ENCODE measurements at regions not wholly inside any gene's neighbourhood (a gene's known extent, or its start where the extent isn't known, plus 50 kb on each side); places are given as distances from the start of the nearest gene placed in this dataset.

DNA sequence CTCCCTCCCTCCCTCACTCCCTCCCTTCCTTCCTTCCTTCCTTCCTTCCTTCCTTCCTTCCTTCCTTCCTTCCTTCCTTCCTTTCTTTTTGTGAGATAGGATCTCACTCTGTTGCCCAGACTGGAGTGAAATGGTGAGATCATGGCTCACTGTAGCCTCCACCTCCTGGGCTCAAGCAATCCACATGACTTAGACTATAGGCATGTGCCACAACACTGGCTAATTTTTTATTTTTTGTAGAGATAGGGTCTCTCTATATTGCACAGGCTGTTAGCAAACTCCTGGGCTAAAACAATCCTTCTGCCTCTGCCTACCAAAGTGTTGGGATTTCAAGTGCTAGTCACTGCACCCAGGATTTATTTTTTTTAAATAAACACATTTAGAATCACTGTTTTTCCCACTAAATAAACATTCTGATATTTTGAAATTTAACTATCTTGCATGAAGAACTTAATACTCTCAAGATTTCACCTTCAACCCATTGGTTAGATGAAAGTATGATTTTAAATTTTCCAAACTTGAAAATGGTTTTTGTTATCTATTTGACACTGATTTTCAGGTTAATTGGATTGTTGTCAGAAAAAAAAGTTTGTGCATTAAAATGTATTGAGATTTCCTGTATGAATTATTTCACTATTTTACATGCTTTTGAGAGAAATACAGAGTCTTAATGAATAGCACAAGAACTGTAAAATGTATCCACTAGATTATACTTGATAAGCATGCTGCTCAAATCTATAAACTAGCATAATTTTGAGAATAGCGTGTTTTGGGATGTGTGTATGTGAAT is 745.1 kb downstream of the TSN start:
- ChIA-PET POLR2A (no interaction called here), CTCF (interaction anchor here (2.0 kb wide), 1 partner anchor 50 kb away, joined by 4 read pairs; no protein-coding TSS in a partner anchor)
- DNase-seq (ENCODE audit: extremely low spot score): no peak

DNA sequence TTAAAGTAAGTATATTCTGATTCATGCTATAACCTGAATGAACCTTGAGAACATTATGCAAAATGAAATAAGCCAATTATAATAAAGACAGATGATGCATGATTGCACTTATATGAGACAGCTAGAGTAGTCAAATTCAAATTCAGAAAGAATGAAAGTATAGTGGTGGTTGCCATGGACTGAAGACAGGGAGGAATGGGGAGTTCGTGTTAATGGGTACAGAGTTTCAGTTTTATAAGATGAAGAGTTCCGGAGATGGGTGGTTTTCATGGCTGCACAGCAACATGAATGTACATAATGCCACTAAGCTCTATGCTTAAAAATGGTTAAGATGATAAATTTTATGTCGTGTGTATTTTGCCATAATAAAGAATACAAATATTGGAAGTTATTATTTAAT is 751.2 kb downstream of the TSN start:
- TF ChIP-seq, protein P1, sequence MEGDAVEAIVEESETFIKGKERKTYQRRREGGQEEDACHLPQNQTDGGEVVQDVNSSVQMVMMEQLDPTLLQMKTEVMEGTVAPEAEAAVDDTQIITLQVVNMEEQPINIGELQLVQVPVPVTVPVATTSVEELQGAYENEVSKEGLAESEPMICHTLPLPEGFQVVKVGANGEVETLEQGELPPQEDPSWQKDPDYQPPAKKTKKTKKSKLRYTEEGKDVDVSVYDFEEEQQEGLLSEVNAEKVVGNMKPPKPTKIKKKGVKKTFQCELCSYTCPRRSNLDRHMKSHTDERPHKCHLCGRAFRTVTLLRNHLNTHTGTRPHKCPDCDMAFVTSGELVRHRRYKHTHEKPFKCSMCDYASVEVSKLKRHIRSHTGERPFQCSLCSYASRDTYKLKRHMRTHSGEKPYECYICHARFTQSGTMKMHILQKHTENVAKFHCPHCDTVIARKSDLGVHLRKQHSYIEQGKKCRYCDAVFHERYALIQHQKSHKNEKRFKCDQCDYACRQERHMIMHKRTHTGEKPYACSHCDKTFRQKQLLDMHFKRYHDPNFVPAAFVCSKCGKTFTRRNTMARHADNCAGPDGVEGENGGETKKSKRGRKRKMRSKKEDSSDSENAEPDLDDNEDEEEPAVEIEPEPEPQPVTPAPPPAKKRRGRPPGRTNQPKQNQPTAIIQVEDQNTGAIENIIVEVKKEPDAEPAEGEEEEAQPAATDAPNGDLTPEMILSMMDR (IDR thresholded peaks at IDR 0.05; ENCODE audit: control extremely low read depth, extremely low read depth, low read depth, missing control alignments): no peak
- DNase-seq (ENCODE audit: extremely low spot score): no peak
- ChIA-PET CTCF (no interaction called here), POLR2A (no interaction called here)

More for the DNA sequence above, 745.1 kb downstream of the TSN start:
- TF ChIP-seq, protein P1 (IDR thresholded peaks at IDR 0.05; ENCODE audit: control extremely low read depth, extremely low read depth, low read depth, missing control alignments): no peak

DNA sequence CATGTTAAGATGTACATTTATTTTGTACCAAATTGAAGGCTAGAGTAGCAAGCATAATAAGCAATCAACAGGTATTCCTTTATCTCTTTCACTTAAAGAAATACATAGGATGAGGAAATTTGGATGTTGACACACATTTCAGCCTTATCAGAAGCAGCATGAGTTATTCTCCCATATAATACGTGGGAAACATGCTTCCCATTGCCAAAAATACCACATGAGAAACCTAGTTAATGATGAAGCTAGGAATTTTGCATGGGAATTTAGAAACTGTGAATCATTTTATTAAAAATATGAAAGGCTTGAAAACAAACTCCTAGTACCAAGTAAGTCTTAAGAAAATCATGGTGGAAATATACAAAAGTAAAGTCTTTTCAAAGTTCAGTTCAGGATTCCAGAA is 751.8 kb downstream of the TSN start:
- ChIA-PET CTCF (interaction anchor here (1.1 to 1.5 kb wide), 3 partner anchors 10 to 20 kb away, joined by 3 to 6 read pairs (median 3); no protein-coding TSS in a partner anchor), POLR2A (no interaction called here)
- no peak for DNase-seq (ENCODE audit: extremely low spot score)
- TF ChIP-seq, protein P1 (IDR thresholded peaks at IDR 0.05; ENCODE audit: control extremely low read depth, extremely low read depth, low read depth, missing control alignments): no peak

DNA sequence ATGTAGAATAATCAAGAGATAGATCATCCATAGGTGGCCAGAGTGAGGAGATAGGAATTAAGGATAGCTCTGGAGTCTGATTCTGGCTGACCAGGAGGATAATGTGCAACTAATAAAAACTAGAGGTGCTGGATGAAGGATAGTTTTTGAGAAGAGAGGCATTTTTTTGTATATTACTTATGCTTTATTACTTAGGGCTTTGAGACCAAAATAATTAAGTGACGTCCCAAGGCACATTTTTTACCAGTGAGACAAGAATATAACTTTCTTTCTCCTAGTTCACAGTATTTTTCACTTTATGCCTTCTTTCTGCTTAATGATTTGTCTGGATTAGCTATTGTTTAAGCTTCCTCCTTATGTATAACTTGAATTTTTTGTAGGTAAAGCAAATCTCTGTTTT is 756.6 kb downstream of the TSN start:
- no peak for DNase-seq (ENCODE audit: extremely low spot score)
- POLR2A ChIA-PET: no interaction called here
- CTCF ChIA-PET: interaction anchor here (1.5 to 2.1 kb wide), 2 partner anchors 10 kb away, joined by 5 to 9 read pairs; no protein-coding TSS in a partner anchor
- TF ChIP-seq, protein P1 (IDR thresholded peaks at IDR 0.05; ENCODE audit: control extremely low read depth, extremely low read depth, low read depth, missing control alignments): no peak

DNA sequence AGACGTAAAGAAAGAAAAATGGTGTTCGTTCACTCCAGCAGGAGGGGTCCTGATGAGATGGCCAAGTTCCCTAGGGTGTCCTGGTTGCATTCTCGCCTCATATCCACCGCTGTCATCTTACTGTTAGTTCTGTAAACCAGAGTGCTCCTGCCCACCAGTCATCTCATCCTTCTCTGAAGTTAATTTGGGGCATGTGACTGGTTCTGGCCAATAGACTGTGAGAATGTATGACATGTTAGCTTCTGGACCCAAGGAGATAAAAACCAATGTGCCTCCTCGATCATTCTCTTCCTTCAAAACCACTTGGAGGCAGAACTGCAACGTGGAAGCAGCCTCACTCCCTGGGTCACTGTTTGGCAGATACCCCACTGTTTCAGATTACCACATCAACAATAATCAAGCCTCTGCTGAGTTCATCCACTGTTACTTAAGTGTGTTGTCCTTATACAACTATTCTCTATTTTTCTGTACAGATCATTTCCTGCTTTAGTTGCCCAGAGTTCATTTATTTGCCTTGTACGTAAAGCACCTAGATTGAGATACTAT is 759.1 kb downstream of the TSN start:
- CTCF ChIA-PET: interaction anchor here (1.2 to 1.3 kb wide), 2 partner anchors 11 to 17 kb away, joined by 3 read pairs; no protein-coding TSS in a partner anchor
- POLR2A ChIA-PET: no interaction called here
- no peak for DNase-seq (ENCODE audit: extremely low spot score)
- TF ChIP-seq, protein P1 (IDR thresholded peaks at IDR 0.05; ENCODE audit: control extremely low read depth, extremely low read depth, low read depth, missing control alignments): no peak

DNA sequence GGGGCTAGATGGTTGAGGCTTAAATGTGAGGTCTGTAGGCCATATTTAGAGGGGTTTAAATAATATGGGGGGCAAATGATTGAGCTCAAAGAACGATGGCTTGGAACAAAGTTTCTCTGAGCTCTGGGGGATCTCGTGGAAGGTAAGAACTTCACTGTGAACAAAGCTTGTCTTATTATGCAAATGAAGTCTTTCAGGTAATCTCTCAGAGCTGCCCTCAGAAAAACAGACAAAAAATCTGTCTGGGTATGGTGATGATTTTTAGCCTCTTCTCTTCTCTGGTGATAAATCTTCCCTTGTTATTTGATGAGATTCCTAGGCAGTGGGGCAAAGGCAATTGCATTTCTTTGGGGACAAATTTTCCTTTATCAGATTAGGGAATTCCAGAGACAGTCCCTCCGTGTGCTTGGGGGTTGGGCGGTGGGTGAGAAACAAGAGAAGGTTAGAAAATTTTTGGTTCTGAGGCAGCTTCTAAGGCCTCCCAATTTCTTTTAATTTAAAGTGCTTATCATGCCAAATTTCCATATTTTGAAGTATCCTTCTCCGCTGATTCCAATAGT is 760.4 kb downstream of the TSN start:
- DNase-seq (ENCODE audit: extremely low spot score): no peak
- ChIA-PET POLR2A (no interaction called here), CTCF (no interaction called here)
- TF ChIP-seq, protein P1 (IDR thresholded peaks at IDR 0.05; ENCODE audit: control extremely low read depth, extremely low read depth, low read depth, missing control alignments): no peak

Data from GM10248 (cell line).